ENCODE measurements at regions not wholly inside any gene's neighbourhood (a gene's known extent, or its start where the extent isn't known, plus 50 kb on each side); places are given as distances from the start of the nearest gene placed in this dataset.

DNA sequence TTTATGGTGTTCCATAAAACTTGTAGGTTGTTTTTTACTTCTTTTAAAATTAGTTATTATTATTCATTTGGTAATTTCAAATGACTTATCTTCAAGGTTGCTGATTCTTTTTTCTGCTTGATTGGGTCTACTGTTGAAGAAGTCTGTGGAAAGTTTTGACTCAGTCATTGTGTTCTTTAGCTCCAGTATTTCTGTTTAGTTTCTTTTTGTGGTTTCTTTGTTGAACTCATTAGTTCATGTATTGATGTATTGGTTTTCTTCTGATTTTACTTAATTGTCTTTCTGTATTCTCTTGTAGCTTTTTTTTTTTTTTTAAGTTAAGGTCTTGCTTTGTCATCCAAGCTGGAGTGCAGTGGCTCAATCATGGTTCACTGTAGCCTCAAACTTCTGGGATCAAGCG is 345.4 kb upstream of the MEF2C start:
- no peak for TF ChIP-seq ZFX (IDR thresholded peaks at IDR 0.05; ENCODE audit: borderline replicate concordance)
- TF ChIP-seq, protein P1, sequence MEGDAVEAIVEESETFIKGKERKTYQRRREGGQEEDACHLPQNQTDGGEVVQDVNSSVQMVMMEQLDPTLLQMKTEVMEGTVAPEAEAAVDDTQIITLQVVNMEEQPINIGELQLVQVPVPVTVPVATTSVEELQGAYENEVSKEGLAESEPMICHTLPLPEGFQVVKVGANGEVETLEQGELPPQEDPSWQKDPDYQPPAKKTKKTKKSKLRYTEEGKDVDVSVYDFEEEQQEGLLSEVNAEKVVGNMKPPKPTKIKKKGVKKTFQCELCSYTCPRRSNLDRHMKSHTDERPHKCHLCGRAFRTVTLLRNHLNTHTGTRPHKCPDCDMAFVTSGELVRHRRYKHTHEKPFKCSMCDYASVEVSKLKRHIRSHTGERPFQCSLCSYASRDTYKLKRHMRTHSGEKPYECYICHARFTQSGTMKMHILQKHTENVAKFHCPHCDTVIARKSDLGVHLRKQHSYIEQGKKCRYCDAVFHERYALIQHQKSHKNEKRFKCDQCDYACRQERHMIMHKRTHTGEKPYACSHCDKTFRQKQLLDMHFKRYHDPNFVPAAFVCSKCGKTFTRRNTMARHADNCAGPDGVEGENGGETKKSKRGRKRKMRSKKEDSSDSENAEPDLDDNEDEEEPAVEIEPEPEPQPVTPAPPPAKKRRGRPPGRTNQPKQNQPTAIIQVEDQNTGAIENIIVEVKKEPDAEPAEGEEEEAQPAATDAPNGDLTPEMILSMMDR (IDR thresholded peaks at IDR 0.05): no peak
- no peak overlapping the region for H3K27ac ChIP-seq

DNA sequence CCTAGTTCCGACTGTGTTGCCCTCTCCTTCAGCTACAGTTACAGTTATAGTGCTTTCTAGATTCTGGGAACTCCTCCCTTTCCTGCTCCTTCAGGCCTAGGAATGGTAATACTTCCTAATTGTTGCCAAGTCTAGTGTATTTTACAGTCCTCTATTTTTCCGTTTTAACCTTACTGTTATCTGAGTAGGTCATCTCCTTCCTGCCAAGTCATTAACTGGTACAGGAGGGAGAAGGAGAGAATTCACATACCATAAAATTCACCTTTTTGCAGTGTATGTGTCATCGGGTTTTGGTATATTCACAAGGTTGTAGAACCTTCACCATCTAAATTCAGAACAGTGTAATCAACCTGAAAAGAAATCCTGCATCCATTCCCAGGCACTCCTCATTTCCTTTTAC is 335.4 kb upstream of the MEF2C start:
- no peak for TF ChIP-seq ZFX (IDR thresholded peaks at IDR 0.05; ENCODE audit: borderline replicate concordance)
- TF ChIP-seq, protein P1 (IDR thresholded peaks at IDR 0.05): no peak
- no peak overlapping the region for H3K27ac ChIP-seq

DNA sequence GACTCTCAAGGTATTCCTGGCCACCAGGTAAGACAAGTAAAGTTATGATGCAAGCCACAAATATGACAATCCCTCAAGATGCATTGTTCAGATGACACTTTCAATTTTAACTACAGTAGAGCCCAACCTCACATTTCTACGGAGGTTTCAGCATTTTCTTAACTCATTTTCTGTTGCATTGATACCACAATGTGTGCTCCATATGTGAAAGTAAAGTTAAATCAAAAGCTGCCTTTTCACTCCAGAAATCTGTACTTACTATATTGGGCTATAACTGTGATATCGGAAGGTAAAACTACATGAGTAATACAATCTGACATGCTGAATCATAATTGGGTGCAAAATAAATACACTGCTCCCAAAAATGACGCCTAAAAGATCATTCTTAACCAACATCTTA is 333.6 kb upstream of the MEF2C start:
- TF ChIP-seq ZFX (IDR thresholded peaks at IDR 0.05; ENCODE audit: borderline replicate concordance): no peak
- TF ChIP-seq, protein P1 (IDR thresholded peaks at IDR 0.05): no peak

DNA sequence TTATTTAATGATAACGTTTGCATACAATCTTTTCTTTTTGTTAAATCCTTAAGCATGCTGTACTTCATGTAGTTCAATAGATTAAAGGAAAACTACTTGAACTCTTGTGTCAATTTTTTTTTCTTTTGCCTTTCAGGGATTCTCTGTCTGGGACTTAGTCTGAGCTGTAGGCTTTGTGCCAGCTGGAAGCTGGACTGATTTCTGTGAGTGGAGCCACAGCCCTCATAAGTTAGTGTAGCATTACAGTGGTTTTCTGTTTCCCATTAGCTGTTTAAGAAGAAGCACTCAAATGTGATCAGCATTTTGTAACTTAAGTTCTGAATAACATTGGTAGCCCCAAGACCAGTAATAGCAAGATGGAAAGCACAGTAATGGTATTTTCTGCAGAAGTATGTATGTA is 330.6 kb upstream of the MEF2C start:
- TF ChIP-seq, protein P1 (IDR thresholded peaks at IDR 0.05): no peak
- TF ChIP-seq ZFX (IDR thresholded peaks at IDR 0.05; ENCODE audit: borderline replicate concordance): no peak
- no peak overlapping the region for H3K27ac ChIP-seq

More for the DNA sequence above, 333.6 kb upstream of the MEF2C start:
- H3K27ac ChIP-seq: no peak overlapping the region

DNA sequence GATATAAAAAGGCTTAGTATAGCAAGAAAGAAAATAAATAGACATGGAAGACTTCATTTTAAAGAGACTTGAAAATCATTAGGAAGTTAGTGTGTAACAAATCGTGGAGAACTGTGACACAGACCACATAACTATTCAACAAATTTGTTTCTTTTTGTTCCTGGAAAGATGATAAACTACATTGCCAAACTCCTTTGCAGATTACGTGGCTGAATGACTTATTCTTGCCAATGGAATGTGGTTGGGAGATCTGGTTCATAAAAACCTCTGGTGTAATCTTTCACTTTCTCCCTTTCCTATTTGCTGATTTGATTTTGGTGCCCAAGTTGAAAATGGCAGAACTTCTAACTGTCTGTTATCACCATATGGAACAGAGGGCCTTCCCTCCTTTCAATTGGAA is 328.9 kb upstream of the MEF2C start:
- TF ChIP-seq ZFX (IDR thresholded peaks at IDR 0.05; ENCODE audit: borderline replicate concordance): no peak
- TF ChIP-seq, protein P1 (IDR thresholded peaks at IDR 0.05): no peak
- H3K27ac ChIP-seq: no peak overlapping the region

DNA sequence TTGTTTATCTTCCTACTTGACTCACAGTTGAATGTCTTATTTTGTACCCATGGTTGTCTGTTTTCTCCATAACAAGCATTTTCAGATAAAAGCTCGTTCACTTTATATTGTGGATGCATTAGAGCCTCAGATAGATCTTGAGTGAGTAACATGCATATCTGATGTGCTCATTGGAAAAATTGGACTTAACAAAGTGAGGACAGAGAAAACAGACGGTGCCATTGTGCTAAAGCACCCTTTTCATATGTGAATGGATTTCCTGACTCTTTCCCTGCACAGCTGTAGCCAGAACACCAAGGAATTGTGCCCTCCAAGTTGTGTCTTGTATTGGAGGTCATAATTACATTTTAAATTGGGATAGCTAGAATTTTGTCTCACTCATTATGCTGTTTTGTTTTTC is 325.8 kb upstream of the MEF2C start:
- no peak for TF ChIP-seq ZFX (IDR thresholded peaks at IDR 0.05; ENCODE audit: borderline replicate concordance)
- TF ChIP-seq, protein P1 (IDR thresholded peaks at IDR 0.05): no peak

DNA sequence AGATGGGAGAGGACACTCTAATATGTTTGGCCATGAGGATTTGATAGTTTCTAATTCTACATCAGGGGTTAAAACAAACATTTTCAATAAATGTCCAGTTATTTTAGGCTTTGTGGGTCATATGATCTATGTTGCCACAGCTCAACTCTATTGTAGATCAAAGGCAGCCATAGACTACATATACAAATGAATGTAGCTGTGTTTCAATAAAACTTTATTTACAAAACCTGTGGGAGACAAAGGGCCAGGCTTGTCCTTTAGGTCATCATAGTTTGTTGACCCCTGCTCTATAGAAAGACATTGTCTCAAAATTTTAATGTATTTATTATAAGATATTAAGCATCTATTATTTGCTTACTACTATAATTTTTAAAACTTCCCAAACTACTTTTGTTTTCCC is 325.4 kb upstream of the MEF2C start:
- TF ChIP-seq, protein P1 (IDR thresholded peaks at IDR 0.05): no peak
- no peak for TF ChIP-seq ZFX (IDR thresholded peaks at IDR 0.05; ENCODE audit: borderline replicate concordance)
- H3K27ac ChIP-seq: no peak overlapping the region

More for the DNA sequence above, 325.8 kb upstream of the MEF2C start:
- no peak overlapping the region for H3K27ac ChIP-seq
